ENCODE measurements at regions not wholly inside any gene's neighbourhood (a gene's known extent, or its start where the extent isn't known, plus 50 kb on each side); places are given as distances from the start of the nearest gene placed in this dataset.

DNA sequence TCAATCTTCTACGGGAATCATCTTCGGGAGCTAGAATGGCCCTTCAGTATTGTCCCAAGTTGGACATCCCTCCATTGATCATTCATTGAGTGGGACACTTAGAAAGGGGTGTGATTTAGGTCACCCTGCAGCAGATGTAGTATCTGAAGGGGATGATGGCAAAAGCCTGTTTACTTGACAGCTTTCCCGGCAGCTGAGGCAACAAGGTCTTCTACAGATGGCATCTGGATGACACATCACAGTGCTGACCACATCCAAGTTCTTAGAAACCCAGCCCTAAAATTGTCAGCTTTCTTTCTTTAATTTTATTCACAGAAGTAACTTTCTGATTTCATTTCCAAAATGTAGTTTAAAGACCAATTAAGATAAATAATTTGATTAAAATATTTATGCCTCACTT lies 150.3 kb downstream of the AMY1C start (continued):
- no peak for TF ChIP-seq KLF5 (IDR thresholded peaks at IDR 0.05; ENCODE audit: partially characterized antibody)
- TF ChIP-seq LARP7 (IDR thresholded peaks at IDR 0.05), result no peak
- TF ChIP-seq SIX5 (IDR thresholded peaks at IDR 0.05; ENCODE audit: low read depth, low read length, severe bottlenecking), result no peak

DNA sequence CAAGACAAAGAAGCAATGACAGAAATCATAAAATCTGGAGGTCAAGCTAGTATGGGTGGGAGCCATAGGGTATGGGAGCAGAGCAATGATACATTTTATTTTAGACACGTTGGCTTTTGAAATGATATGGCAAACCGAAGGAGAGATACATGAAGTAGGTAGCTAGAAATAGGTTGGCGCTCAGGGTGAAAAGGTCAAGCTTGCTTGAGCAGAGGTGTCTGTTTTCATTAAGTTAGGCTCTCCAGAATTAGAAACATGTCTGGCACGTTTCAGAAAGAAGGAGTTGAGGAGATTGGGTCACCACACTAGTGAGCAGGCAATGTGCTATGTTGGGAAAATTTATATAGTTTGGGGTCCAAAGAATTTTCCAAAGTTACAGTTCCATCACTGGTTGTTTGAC lies 151.4 kb downstream of the AMY1C start:
- H3K36me3 ChIP-seq (ENCODE audit: control insufficient read depth in 2 of 2, insufficient read depth in 2 of 2, low read length in 1 of 2), result no peaks in the 10 kb centered on the region
- H3K4me1 ChIP-seq (ENCODE audit: control insufficient read depth, insufficient read depth, low read length), result no peaks in the 10 kb centered on the region
- no peaks in the 10 kb centered on the region for H3K79me2 ChIP-seq (ENCODE audit: control insufficient read depth, insufficient read depth, low read length)
- WGBS (ENCODE audit: insufficient coverage, insufficient replicate concordance, low lambda C conversion rate, missing lambda C conversion rate), result 1% methylated on average over 4 of the region's 4 CpGs
- no peak overlapping the region for H2AFZ ChIP-seq (ENCODE audit: control insufficient read depth, low read depth, low read length)
- no peak overlapping the region for H3K27ac ChIP-seq (ENCODE audit: control insufficient read depth, insufficient read depth)
- ChIA-PET RAD21 (ENCODE audit: unreplicated experiment) (no interaction called here), POLR2A (no interaction called here), CTCF (no interaction called here), SMC1A (ENCODE audit: uncharacterized antibody, unreplicated experiment) (no interaction called here)
- TF ChIP-seq ELK1 (IDR thresholded peaks at IDR 0.05; ENCODE audit: low read depth, low read length), result no peak
- TF ChIP-seq, protein P1, sequence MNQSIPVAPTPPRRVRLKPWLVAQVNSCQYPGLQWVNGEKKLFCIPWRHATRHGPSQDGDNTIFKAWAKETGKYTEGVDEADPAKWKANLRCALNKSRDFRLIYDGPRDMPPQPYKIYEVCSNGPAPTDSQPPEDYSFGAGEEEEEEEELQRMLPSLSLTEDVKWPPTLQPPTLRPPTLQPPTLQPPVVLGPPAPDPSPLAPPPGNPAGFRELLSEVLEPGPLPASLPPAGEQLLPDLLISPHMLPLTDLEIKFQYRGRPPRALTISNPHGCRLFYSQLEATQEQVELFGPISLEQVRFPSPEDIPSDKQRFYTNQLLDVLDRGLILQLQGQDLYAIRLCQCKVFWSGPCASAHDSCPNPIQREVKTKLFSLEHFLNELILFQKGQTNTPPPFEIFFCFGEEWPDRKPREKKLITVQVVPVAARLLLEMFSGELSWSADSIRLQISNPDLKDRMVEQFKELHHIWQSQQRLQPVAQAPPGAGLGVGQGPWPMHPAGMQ (IDR thresholded peaks at IDR 0.05; ENCODE audit: borderline replicate concordance), result no peak
- no peak for TF ChIP-seq ETV6 (conservative IDR thresholded peaks at IDR 0.05 in 1 of 2, IDR thresholded peaks at IDR 0.05 in 1 of 2; ENCODE audit: borderline replicate concordance in 1 of 2, low read depth in 1 of 2)
- no peak for TF ChIP-seq PML (IDR thresholded peaks at IDR 0.05; ENCODE audit: low read length)
- no peak for TF ChIP-seq ZNF622 (IDR thresholded peaks at IDR 0.05)
- TF ChIP-seq EZH2 (IDR thresholded peaks at IDR 0.05; ENCODE audit: borderline replicate concordance, control insufficient read depth, low read depth, low read length), result no peak
- no peak for TF ChIP-seq KLF5 (IDR thresholded peaks at IDR 0.05; ENCODE audit: partially characterized antibody)
- no peak overlapping the region for H3K4me3 ChIP-seq
- no peaks in the 10 kb centered on the region for H3K27me3 ChIP-seq (replicated peaks in 1 of 2; ENCODE audit: control insufficient read depth in 2 of 2, insufficient read depth in 2 of 2, low read length in 1 of 2)
- H3K9ac ChIP-seq (ENCODE audit: control insufficient read depth, insufficient read depth, low read length), result no peak overlapping the region
- in situ Hi-C loops (cut with MboI) (no loop called here), intact Hi-C loops (cut with micrococcal nuclease; ENCODE audit: unreplicated experiment) (no loop called here)
- no peak for FAIRE-seq
- H3K4me2 ChIP-seq (ENCODE audit: control insufficient read depth, insufficient read depth), result no peak overlapping the region
- no peaks in the 10 kb centered on the region for H4K20me1 ChIP-seq (ENCODE audit: control insufficient read depth, insufficient read depth)
- DNase-seq (ENCODE audit: low read depth, low spot score), result no peak
- no peaks in the 10 kb centered on the region for H3K9me3 ChIP-seq (replicated peaks; ENCODE audit: control insufficient read depth, insufficient read depth, low read length)
- no peak for ATAC-seq
- BruUV-seq (replicated peaks), result no TSS peak

Data from GM12878 (cell line).